ENCODE measurements at regions not wholly inside any gene's neighbourhood (a gene's known extent, or its start where the extent isn't known, plus 50 kb on each side); places are given as distances from the start of the nearest gene placed in this dataset.

- DNase-seq = no peak
Observed at GRCh38 chr17:56009795-56010651, 143.3 kb upstream of the ANKFN1 start.

GRCh38 chr17:56011406-56012131 is 141.7 kb upstream of the ANKFN1 start:
- DNase-seq = no peak

- DNase-seq = no peak
Observed at GRCh38 chr17:56018211-56018610, 135.1 kb upstream of the ANKFN1 start.

- DNase-seq = no peak
Observed at GRCh38 chr17:56020369-56020768, 132.9 kb upstream of the ANKFN1 start.

- no peak for DNase-seq
Observed at GRCh38 chr17:56021681-56022190, 131.5 kb upstream of the ANKFN1 start.

GRCh38 chr17:56023851-56024250 is 129.4 kb upstream of the ANKFN1 start:
- DNase-seq = no peak

GRCh38 chr17:56026915-56027314 is 126.4 kb upstream of the ANKFN1 start:
- DNase-seq = no peak

GRCh38 chr17:56028837-56029236 is 124.4 kb upstream of the ANKFN1 start:
- no peak for DNase-seq

- DNase-seq = no peak
Observed at GRCh38 chr17:56030009-56030624, 123.2 kb upstream of the ANKFN1 start.

- no peak for DNase-seq
Observed at GRCh38 chr17:56031636-56032035, 121.6 kb upstream of the ANKFN1 start.

GRCh38 chr17:56034197-56034635 is 119.1 kb upstream of the ANKFN1 start:
- DNase-seq = no peak

- no peak for DNase-seq
Observed at GRCh38 chr17:56038131-56038530, 115.1 kb upstream of the ANKFN1 start.

GRCh38 chr17:56045872-56046271 is 107.4 kb upstream of the ANKFN1 start:
- DNase-seq = no peak

GRCh38 chr17:56047331-56047730 is 105.9 kb upstream of the ANKFN1 start:
- DNase-seq = no peak

- no peak for DNase-seq
Observed at GRCh38 chr17:56057869-56058268, 95.4 kb upstream of the ANKFN1 start.

- DNase-seq = no peak
Observed at GRCh38 chr17:56064506-56064905, 88.8 kb upstream of the ANKFN1 start.

GRCh38 chr17:56074361-56074890 is 78.8 kb upstream of the ANKFN1 start:
- DNase-seq = no peak

- no peak for DNase-seq
Observed at GRCh38 chr17:56076980-56077379, 76.3 kb upstream of the ANKFN1 start.

- no peak for DNase-seq
Observed at GRCh38 chr17:56083475-56083874, 69.8 kb upstream of the ANKFN1 start.

- DNase-seq = no peak
Observed at GRCh38 chr17:56085576-56086267, 67.6 kb upstream of the ANKFN1 start.

GRCh38 chr17:56087199-56087598 is 66.1 kb upstream of the ANKFN1 start:
- DNase-seq = no peak

- no peak for DNase-seq
Observed at GRCh38 chr17:56096026-56096810, 57.1 kb upstream of the ANKFN1 start.
